Activated CD4-positive, alpha-beta T cell treated with anti-CD3 and anti-CD28 coated beads, Interleukin-2, amount 50 U/mL, for 24 hours (primary cell): ENCODE measurements at regions not wholly inside any gene's neighbourhood (a gene's known extent, or its start where the extent isn't known, plus 50 kb on each side); places are given as distances from the start of the nearest gene placed in this dataset.
"Not testable (repeated sequence)": the region's sequence is repeated elsewhere in the genome, so short reads cannot be mapped to it uniquely, and the experiment has no call there.

Source experiments
- DNase-seq, 2 donors: peaks; one replicate each; pipeline ENCODE4 v3.0.0-alpha.2; 2020; ENCODE audit warnings: low read depth in 1 of 2, low spot score in 1 of 2

DNA sequence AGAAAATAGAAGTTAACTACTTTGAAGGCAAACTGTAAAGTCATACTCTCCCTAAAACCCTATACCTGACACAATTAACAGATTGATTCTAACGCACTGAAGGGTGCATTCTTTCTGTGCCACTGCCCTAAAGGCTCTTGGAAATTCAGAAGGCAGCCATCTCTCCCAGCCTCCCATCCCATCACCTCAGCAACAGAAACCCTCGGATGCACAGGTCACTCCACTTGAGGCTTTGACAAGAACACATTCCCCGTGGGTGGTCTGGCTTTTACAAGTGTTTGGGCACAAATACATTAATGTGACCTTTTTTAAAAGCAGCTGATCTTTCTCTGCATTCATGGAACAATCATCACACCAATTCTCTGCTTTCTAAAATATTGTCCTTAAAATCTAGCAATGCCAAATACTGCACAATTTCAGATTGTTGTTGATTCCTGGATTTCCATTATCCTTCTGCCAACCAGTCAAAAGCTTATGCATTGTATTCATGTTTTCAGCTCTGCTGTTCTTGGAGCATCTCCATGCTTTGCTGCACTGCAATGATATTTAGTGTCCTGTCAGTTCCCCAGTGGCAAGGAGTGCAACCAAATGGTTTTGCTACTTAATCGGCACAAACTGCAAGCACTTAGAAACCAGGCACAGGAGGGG, 175.6 kb downstream of the TMEM161B start:
- no peak for DNase-seq

DNA sequence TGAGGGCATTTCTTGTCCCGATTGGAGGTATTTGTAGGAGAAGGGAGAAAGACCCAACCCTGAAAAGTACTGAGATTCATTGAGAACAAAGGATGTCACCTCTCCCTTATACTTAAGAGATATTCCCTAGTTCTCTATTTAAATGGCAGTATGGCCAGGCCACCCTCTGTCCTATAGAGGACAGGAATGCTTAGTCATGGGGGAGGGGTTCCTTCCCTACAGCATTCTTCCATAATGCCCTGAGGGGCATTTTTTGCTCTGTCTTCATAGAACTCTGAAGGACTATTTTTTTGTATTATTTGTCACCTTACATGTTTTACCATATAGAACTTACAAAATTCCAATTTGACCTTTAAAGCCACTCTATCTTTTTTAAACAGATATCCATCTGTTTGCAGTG, 176.3 kb downstream of the TMEM161B start:
- no peak for DNase-seq

DNA sequence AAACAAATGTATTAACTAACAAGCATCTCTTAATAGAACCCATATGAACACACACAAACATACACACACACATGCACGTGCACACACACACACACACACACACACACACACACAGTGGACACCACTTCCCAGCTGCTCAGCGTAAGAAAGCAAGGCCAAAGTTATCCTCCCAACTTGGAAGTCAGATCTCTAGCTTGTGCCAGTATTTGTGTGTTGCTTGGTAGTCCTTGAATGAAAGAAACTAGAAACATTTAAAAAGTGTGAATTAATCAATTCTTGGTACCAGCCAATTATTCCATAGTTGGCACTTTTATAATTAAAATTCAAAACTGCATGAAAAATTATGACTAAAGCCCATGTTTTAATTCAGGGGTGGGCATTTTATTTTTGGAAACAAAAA, 178.1 kb downstream of the TMEM161B start:
- DNase-seq = no peak

DNA sequence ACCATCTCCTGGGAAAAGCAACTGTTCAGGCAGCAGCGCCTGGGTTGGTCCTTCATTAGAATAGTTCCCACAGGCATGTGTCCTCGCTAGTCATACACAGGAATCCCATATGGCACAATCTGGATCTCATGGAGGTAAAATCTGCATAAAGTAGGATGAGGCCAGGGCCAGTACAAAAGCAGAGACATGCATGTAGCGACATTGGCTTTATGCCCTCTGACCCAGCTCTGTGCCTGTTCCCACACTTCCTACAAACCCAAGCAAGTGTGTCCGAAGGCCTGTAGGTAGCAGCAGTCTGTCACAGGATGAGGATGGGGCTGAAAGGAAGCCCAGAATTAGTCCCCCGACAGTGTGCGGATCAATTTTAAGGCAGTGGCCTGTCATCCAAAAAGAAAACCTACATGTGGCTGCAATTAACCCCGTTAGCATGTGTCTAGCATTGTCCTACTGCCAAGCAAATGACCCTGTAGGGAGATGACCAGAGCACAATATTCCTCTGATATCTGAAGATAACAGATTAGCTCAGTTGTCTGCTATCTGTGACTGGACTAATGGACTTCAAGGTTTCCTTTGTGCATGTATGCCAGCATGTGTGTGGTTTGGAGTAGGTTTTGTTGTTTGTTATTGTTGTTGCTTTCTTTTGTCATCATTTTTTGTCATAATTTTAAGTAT, 178.8 kb downstream of the TMEM161B start:
- no peak for DNase-seq

DNA sequence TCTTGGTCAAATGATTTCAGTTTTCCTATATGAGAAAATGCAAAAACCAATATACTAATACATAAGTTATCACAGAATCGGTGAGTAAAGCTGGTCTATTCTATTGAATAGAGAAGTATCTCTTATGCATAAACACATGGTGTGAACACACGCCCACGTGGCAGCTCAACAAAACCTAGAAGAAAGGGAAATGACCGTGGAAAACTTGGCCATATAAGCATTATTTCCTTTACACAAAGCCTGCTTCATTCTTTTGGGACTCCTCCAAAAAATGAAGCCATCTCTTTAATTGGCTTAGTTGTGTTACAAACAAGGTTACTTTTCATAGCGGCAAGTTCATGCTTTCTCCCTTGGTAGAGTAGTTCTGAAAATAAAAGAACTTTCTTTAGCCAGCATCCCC, 183.2 kb downstream of the TMEM161B start:
- DNase-seq = no peak

DNA sequence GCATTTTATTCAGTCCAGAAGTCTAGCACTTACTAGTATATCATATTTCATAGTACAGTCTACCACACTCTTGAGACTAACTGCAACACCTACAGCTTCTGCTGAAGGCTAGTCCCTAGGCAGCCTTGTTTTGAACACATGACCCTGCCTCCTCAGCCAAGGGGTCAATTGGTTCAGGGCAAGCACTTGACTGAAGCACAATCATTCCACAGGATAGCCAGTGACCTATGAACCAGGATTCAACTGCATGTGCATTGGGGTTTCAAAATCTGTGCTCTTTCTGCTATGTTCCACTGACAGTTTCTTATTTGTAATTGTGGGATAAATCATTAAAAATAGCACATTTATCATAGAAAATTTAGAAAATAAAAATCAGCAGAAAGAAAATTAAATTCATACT, 186.8 kb downstream of the TMEM161B start:
- no peak for DNase-seq

DNA sequence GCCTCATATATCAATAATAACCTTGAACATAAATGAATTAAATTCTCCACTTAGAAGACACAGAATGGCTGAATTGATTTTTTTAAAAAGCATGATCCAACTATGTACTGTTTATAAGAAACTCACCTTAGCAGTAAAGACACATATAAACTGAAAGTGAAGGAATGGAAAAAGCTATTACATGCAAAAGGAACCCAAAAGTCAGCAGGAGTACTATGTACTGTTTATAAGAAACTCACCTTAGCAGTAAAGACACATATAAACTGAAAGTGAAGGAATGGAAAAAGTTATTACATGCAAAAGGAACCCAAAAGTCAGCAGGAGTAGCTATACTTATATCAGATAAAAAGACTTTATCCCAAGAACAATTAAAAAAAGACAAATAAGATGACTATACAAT, 204.8 kb downstream of the TMEM161B start:
- no peak for DNase-seq

DNA sequence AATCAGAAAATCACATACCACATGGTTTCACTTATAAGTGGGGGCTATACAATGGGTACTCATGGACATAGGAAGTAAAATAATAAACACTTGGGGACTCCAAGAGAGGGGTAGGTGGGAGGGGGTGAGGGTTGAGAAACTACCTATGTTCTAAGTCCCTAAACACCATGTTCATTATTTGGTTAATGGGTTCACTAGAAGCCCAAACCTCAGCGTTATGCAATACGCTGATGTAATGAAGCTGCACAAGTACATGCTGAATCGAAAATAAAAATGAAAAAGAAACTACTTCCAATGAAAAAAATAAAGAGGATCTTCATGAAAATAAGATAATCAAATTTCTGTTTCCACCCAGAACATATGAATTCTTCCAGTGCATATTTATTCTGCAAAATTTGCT, 208.5 kb downstream of the TMEM161B start:
- no peak for DNase-seq

DNA sequence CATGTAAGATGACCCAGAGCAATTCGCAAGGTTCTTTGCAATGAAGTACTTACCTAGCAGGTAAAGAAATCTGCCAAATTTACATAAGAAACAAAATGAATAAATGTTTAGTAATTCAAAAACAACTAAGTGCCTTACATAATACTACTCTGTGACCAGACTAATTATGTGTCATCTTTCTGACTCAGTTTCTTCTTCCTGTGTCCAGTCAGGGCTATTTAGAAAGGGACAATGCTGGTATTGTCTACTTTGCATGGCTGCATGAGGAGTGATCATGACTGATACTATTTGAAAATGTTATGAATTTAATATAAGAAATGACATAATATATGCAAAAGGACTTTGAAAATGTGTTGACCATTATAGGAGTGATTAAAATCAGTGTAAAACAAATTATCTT, 210.0 kb downstream of the TMEM161B start:
- DNase-seq = no peak

DNA sequence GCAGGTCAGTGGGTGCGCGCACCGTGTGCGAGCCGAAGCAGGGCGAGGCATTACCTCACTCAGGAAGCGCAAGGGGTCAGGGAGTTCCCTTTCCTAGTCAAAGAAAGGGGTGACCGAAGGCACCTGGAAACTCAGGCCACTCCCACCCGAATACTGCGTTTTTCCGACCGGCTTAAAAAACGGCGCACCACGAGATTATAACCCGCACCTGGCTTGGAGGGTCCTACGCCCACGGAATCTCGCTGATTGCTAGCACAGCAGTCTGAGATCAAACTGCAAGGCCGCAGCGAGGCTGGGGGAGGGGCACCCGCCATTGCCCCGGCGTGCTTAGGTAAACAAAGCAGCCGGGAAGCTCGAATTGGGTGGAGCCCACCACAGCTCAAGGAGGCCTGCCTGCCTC, 216.2 kb downstream of the TMEM161B start:
- DNase-seq = not testable (repeated sequence)

DNA sequence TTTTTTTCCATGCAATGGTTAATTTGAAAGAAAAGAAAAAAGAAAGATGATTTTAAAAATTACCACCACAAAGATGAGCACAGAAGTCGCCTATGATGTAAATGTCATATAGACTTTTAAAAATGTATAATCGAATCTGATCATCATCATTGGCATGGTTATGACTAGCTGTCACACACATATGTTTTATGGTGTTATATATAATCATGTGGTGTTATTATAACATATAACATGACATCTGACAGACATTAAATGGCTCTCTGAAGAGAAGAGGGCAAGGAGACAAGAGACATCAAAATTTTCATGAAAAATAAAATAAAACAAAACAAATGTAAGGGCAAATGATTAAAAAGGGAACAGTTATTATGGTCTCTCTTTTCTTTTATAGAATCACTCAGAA, 217.5 kb downstream of the TMEM161B start:
- no peak for DNase-seq

DNA sequence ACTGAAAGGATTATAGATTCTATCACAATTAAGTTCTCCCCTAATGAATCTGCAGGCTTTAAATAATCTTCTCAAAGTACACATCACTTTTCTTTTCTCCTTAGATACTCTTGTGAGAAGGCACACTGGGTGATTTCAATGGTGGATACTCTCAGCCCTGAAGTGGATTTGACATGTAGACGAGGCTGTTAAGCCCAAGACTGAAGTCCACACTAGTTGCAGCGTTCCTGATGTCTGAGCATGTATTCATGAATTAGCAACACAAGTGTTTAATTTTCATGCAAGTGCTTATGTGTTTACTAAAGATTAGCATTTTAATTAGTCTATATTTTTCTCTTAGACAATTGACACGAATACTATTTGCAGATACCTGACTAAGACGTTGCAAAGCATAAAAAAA, 218.9 kb downstream of the TMEM161B start:
- DNase-seq = no peak

DNA sequence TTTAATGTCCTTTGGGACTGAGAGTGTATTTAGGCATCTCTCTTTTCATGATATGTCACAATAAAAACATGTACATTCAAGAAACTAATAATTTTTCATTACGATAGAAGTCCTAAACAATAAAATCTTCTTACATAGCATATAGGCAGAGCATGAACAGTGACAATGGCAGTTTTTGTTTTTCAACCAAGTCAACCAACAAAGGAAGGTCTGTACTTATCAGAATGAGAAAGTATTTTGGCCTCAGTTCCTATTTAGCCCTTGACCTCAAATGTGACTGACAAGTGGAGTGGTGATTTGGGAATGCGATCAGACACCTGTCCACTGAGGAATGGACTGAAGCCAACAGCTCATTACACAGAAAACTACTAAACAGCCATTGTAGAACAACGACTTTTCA, 219.5 kb downstream of the TMEM161B start:
- no peak for DNase-seq

DNA sequence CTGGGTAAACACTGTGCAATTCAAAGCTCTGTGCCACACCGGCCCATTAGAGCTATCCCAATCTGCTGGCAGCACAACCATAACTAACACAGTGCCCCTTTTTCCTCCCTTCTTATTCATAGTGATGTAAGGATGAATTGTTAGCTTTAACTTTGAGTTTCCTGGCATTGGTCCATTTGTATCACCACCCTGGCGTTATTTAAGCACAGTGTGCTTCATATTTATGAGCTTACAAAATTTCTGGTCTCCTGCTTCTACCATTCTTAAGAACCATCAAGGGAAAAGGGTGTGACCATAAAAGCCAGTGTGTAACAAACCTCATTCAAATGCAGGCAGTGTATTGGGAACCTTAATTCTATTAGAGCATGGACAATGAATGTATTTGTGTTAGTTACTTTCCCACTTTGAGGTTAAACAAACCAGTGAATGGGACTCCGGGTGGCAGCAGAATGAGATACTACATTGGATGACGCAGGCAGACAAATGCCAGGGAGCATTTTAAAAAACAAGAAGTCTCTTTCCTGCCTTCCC, 222.6 kb downstream of the TMEM161B start:
- DNase-seq = no peak

DNA sequence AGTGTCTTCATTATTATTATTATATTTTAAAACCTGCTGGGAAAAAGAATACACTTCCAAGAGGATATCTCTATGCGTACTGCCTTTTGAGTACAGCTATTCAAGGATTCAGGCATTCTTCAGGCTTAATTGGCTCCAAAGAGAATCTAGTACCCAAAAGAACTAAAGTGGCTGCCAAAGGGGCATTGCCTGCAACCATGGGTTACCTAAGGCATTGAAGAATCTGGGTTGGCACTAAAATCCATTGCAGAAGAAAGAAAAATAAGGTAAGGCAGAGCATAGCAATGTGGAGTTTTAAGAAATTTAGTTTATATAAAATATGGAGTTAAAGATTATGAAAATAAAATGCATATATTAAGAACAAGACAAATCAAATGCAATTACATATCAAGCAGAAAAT, 223.5 kb downstream of the TMEM161B start:
- no peak for DNase-seq

DNA sequence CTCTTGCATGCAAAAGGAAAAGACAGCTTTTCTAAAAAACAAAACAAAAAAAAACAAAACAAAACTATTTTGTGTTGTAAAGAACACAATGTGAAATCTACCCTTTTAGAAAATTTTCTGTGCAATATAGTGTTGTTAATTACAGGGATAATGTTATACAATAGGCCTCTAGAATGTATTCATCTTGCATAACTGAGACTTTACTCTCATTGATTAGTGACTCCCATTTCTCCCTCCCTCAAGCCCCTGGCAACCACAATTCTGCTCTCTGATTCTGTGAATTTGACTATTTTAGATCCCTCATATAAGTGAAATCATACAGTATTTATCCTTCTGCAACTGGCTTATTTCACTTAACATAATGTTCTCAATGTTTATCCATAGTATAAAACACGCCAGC, 234.1 kb downstream of the TMEM161B start:
- DNase-seq = no peak

DNA sequence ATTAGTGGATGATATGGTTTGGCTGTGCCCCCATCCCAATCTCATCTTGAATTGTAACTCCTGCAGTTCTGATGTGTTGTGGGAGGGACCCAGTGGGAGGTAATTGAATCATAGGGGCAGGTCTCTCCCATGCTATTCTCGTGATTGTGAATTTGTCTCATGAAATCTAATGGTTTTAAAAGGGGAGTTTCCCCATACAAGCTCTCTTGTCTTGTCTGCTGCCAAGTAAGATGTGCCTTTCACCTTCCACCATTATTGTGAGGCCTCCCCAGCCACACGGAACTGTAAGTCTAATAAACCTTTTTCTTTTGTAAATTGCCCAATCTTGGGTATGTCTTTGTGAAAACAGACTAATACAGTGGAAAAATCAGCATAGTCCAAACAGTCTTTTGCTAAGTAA, 235.5 kb downstream of the TMEM161B start:
- DNase-seq = no peak

DNA sequence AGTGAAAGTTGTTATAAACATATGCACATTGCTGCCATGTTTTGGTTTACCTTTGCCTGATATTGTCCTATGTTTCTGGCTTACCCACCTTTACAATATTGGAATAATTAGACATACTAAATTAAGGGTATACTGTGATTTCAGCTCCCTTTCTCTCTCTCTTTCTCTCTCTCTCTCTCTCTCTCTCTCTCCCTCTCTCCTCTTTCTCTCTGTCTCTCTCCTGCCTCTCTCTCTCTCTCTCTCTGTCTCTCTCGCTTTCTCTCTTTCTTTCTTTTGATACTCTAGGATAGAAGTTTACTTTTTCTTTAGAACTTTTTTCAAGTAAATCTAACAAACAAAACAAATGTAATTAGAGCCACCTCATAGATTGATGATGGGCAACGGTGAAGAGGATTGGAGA, 239.6 kb downstream of the TMEM161B start:
- no peak for DNase-seq

DNA sequence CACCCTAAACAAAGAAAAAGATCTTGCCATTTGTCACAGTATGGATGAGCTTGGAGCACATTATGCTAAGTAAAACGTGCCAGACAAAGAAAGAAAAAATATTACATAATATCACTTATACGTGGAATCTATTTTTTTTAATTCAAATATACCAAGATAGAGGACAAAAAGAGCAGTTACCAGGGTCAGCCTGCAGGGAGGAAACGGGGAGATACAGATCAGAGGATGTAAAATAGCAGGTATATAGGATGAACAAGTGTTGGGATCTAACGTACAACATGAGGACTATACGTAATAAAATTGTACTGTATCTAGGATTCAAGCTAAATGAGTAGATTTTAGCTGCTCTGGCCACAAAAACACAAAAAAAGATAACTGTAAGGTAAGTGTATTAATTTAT, 247.5 kb downstream of the TMEM161B start:
- DNase-seq = no peak

DNA sequence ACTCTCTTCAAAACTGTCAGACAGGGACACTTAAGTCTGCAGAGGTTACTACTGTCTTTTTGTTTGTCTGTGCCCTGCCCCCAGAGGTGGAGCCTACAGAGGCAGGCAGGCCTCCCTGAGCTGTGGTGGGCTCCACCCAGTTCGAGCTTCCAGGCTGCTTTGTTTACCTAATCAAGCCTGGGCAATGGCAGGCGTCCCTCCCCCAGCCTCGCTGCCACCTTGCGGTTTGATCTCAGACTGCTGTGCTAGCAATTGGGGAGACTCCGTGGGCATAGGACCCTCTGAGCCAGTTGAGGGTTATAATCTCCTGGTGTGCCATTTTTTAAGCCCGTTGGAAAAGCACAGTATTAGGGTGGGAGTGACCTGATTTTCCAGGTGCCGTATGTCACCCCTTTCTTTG, 253.7 kb downstream of the TMEM161B start:
- DNase-seq = not testable (repeated sequence)

DNA sequence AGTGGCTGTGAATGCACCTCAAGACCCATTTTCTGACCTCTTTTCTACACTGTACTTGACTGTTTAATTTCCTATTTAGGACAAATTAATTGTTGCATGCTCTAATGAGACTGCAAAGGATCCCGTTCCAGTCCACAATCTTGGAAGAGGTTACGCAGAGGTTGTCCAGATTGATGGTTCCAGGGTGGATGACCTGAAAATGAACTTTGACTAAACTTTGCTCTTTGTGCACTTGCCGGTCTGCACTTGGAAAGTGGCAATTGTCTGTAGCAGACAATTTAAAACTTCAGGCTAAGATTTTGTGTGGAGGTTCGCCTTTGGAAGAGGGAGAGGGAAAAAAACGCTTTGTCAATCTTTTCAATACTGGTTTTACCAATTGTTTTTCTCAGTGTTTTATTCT, 267.8 kb downstream of the TMEM161B start:
- DNase-seq = no peak

DNA sequence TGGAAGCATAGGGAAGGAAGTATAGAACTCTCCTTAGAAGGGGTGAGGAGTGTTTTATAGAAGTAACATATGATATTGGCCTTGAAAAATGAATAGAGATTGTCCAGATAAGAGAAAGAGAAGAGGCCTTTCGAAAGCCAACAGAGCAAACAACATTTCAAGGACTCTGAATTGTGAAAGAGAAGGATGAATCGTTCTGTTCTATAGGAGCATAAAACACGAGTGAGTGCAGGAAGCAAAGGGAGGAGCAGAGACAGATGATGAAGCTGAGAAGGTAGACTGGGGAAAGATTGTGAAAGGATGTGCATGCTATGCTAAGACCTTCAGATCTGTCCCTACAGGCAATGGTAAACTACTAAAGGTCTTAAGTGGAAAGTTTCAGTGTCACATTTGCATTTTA, 271.0 kb downstream of the TMEM161B start:
- DNase-seq = no peak

DNA sequence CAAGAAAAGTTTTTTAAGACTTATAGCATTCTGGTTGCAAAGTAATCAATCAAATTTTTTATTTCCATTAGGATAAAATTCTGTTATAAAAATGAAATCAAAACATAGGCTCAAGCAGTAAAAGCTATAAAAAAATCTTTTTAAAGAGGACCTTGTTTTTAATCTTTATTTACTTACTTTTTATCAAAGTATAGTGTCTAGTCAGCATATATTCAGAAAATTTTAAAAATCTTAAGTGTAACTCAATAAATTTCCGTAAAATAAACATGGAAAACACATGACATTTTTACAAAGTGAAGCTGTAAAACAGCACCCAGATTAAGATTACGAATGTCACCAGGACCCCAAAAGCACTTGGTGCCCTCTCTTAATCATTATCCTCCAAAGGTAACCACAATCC, 302.4 kb downstream of the TMEM161B start:
- DNase-seq = no peak
